Ureter (tissue), 1 donor: ENCODE measurements at regions not wholly inside any gene's neighbourhood (a gene's known extent, or its start where the extent isn't known, plus 50 kb on each side); places are given as distances from the start of the nearest gene placed in this dataset.

ENCODE experiments used
- DNase-seq: peaks from one replicate; pipeline ENCODE4 v3.0.0-alpha.2; 2020; ENCODE audit warnings: low spot score
- donor health status: DM: yes; HTN: yes; CAD: no.

DNA sequence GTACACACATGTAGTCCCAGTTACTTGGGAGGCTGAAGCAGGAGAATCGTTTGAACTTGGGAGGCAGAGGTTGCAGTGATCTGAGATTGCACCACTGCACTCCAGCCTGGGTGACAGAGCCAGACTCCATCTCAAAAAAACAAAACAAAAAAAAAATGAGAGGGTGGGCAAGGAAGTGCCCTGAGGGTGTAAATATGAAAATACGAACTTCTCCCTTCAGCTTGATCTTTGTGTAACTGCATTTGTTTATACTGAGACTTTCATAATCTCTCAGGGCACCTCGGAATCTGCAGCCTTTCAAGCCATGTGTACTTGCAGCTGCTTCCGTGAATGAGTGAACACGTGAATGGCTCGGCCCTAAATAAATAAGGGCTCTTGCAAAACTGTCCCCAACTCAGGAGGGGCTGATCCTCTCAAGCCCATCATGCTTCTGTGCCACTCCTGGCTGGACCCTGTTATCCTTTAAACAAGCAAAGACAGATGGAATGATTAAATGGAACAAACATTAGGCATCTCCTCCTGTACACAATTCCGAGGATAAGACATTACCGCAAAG lies 96.8 kb downstream of the BOD1L2 start:
- no peak for DNase-seq

DNA sequence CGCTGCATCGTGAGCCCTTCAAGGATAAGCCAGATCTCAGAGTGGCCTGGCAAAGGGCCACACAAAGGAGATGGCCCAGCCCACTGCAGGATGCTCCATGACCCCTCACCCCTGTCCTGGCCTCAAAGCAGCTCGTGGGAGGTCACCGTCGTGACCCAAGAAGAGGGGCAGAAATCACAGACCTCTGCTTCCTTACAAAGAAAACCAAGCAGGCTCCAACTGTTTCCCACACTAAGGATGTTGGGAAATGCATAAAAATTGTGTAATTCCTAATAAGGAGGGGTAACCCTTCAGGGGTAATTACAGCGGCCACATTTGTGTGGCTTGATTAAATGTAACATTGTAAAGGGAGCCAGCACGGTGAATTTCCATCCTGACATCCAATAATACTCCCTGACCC lies 102.3 kb downstream of the BOD1L2 start:
- no peak for DNase-seq

DNA sequence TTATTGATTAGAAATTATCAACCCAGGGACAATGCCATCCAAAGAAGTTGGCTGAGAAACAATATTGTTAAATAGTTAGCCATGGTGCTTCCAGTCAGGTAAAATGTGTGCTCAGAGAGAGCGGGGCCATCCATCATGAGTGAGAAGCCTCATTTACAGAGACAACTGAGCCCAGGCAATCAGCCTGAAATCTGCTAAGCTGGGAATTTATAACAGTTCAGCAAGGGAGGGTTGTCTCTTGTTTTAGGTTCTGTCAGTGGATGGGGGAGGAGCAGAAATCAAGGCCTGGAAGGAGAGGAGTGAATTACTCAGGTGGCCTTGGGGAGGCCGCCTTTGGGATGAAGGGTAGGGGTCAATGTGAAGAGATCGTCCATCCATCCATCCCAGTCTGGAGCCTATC lies 102.5 kb upstream of the ST8SIA3 start:
- no peak for DNase-seq

DNA sequence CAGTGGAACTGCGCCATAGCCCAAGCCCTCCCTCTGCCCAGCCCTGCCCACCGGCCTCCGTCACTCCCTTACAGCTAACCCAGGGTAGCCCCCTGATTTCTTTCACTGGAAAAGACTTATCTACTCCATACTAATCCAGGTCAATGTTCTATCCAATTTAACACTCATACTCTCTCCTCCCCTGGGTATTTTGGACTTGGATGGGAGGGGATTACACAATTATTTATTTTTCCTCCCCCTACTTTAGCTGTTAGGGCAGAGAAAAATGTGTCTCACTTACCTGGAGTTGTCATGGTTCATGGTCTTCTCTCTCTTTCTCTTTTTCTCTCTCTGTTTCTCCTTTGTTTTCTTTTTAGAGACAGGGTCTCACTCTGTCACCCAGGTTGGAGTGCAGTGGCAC lies 100.6 kb upstream of the ST8SIA3 start:
- DNase-seq, result no peak

DNA sequence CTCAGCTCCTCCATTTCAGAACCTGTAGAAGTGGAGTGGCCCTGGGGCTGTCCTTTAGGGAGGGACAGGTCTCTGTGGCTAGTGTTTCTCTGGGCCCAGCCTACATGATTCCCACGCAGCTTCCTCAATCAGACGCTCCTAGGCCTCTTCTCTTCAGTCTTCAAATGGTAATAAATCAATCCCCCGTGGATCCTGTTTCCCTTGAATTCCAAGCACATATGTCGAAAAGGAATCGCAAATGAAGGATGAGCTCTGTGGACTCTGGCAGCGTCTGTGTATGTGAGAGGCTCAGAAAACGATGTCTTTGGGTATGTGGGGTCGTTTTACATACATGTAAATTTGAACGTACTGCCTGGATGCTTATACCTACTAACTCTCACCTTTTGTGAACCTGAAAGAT lies 98.5 kb upstream of the ST8SIA3 start:
- no peak for DNase-seq

DNA sequence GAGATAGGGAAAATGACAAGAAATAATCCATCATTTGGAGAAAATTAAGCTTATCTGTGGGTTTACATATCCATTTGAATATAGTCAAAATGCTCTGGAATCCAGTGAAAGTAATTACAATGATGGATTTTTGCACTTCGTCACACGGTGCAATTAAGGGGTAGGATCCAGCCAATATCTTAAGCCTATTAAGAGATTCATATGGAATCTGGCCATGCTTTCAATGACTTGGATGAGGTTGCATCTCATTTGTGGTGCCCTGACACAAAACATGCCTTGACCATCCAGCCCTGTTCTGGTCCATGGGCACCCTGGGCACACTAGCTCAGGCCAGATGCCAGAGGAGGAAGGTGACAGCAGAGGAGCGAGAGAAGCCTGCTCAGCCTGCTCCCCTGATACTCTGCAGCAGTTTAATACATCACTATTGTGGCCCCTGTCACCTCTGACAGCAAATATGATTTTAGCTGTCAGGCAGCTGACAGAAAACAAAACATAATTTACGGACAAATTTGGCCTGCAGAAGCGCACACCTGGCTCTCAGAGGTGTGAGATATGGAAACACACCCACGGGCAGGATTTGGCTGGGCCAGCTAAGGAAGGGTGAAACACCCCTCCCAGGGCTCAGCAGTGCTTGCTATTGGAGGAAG lies 94.1 kb upstream of the ST8SIA3 start:
- DNase-seq, result no peak

DNA sequence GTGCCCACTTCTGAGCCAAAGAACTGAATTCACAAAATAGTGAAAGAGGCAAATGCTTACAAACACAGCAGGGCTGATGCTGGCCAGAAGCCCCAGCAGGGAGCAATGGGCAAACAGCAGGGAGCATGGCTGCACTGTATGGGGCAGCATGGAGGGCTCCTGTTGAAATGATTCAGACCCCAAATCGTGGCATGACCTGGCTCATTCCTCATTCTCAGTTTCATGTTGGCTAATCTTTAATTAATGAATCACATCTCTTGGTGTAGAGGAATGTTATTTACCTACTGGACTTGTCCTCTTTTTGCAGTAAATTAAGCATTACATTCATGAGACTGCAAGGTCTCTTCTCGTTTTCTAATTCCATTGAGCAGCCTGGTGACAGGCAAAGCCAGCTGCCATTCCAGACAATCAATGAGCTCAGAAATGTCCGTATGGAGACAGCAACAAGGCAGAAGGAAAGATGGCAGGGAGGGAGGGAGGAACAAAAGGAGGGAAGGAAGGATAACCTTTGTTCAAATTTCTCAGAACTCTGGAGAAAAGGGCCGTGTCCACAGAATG lies 84.9 kb upstream of the ST8SIA3 start:
- no peak for DNase-seq

DNA sequence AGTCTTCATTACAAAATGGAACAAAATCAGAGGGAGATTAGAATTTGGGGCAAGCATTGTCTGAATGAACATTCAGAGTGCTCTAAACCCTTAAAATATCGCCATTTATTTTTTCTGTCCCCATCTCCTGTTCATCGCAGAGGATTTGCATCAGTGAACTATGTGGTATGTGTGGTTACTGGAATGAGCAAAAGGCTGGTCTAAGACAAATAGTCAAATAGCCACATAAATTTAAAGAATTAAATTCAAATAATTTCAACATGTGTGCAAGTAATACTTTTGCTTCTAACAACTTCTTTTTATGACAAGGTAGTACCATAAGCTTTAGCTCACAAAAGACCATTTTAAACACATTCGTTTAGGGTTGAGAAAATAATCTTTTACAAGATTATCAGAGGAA lies 82.6 kb upstream of the ST8SIA3 start:
- no peak for DNase-seq

DNA sequence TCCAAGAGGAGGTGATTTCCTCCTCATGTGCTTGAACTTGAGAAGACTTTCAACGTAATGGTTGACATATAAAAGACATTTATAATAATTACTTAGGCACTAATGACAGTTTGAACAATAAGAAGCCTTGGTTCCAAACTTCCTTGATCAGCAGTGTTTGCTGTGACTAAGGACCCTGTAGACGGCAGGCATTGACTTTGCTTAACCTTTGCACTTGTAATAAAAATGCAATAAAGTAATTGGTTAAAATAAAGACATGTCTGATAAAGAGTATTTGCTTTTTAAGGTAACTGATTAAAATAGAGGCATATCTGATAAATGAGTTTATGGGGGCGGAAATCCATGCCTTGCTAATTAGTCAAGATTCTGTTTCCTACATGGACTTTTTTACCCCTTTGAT lies 82.2 kb upstream of the ST8SIA3 start:
- DNase-seq, result no peak

DNA sequence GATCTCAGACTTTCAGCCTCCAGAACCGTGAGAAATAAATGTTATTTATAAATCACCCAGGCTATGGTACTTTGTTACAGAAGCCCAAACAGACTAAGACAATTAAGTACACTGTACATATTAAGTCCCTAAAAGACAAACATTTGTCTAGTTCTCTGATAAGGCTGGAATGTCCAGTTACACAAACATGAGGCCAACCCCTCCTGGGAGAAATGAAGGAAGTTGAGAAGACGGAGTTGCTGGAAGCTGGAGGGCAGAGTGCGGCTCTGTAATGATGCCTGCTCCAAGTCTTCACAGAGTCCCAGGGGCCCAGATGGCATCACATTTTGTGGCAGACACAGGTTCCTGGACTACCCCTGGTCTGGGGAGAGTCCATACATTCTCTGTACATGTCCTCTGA lies 79.2 kb upstream of the ST8SIA3 start:
- no peak for DNase-seq

DNA sequence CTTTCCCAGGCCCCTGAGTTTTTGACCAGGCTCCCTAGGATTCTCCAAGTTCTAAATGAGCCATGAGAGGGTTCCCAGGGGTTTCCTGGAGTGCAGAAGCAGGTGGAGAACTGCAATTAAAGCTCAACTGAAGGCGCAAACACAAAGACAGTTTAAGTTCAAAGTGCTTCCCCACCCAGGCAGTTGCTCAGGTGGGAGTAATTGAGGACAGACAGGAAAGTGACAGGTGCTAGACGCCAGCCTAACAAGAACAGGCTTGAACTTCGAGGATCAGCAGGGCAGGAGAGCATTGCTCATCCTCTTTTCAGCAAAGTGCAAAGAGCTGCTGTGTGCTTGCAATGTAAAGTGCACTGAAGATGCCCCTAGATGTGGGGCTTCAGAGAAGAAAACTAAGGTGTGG lies 77.2 kb upstream of the ST8SIA3 start:
- DNase-seq, result no peak

DNA sequence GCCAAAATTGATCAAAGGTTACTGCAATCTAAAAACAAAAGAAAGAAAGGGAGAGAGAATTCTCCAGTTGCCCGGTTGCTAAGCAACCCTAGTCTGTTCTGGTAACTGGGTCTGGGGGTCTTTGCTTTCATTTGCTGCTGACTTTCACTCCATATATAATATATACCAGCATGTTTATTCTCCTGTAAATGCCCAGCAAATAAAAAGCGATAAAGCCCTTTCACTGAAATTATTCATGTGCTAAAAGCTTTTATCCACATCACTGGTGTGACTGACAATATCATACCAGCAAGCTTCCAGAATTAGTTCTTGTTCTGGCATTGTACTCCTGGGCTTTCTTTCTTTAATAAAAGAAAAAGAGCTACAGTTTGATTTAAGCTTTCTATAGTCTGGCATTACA lies 75.5 kb upstream of the ST8SIA3 start:
- no peak for DNase-seq

DNA sequence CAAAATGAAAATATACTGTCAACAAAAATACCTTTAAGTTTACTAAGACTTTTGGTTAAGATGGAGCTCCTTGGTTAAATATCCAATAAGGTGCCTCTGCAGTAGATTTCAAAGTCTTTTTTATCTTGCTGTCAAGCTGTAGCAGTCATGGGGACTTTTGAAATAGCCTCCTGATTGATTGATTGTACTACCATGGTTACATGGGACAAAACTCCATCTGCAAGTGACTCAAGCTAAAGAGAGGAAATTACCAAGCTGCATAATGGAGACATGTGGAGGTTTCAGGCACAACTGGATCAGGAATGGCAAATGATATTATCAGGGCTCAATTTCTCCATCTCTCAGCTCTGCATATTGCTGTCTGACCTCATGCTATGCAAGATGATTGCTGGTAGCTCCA lies 73.4 kb upstream of the ST8SIA3 start:
- no peak for DNase-seq

DNA sequence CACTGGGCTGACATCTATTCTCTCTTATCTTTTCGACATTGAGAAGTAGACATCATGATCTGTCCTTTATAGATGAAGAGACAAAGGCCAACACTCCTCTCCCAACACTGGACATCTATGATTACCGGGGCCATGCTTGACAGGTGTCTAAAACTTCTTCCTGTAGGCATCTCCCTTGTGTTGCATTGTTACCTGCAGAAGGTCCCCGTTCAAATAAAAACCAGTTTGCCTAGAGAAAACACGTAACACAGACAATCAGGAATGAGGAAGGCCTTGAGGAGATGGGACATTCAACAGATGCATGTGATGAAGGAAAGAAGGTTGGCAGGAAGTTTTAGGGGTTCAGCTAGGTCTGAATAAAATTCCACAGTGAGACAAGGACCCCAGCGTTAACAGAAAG lies 70.8 kb upstream of the ST8SIA3 start:
- DNase-seq, result no peak

DNA sequence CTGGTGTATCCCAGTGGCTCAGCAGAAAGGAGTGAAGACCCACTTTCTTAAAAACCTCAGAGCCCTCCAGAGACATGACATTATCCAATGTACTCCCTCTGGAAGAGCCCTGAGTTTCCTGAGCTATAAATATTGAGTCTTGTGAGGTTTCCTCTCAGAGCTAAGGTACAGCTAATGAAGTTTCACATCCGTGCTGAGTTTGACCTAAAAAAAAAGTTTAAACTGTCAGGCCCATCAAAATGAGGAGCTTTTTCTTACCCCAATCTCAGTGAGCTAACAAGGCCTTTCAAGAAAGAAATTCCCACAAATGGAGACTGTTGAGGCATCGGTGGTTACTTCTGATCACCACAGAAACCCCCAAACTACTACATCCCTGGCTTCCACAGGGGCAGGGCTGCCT lies 65.4 kb upstream of the ST8SIA3 start:
- DNase-seq, result no peak

DNA sequence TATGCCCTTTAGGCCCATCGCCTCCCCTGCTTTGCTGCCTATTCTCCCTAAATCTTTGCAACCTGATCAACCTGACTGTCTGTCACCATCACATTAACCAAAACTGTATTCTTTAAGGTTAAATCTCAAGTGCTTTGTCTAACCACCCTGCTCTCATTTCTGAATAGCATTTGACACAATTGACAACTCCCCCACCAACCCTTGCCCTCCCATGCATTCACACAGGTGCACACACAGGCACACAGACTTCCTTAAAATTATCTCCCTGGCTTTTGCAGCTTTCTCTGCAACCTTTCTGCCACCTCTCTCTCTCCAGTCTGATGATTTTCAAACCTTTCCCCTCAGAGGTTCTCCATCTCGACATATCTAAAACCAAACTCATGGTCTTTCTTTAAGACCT lies 64.6 kb upstream of the ST8SIA3 start:
- DNase-seq, result no peak

DNA sequence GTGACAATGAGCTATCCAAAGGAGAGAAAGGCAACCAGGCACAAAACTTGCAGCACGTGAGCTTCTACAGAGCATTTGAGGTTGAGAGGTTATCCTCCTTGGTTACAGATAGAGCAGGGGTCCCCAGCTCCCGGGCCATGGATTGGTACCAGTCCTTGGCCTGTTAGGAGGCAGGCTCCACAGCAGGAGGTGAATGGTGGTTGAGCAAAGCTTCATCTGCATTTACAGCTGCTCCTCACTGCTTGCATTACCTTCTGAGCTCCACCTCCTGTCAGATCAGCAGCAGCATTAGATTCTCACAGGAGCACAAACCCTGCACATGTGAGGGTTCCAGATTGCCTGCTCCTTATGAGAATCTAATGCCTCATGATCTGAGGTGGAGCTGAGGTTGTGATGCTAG lies 57.8 kb upstream of the ST8SIA3 start:
- no peak for DNase-seq

DNA sequence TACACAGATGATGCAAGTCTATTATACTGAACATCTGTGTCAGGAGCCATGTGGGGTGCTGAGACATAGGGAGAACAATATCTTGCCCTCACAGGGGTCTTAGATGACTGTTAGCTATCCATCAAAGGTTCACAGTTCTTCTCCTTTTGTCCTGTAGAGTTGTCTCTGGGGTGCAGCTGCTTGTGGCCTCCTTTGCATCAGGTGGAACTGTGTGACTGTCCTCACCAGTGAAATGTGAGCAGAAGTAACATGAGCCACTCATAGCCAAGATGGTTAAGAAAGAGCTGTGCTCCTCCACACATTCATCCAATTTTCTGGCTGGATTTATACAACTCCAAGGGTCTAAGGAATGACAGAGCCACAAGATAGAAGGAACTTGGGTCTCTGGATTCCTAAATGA lies 56.0 kb upstream of the ST8SIA3 start:
- DNase-seq, result no peak

DNA sequence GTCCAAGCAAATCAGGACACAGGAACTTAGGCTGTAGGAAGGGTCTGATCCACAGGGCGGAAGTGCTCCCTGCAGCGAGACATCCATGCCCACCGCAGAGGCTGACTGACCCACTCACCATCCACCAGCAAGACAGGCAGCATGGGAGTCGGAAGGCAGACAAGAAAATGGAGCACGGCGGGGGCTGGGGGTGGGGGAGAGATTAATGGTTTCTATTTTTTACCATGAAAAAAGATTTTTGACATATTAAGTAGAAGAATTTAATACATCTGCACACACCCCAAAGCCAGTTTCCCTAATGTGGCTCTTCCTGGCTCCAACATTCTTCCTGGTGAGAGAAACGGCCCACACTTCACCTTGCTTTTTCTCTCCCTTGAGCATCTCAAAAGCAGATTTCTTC lies 55.1 kb upstream of the ST8SIA3 start:
- DNase-seq, result no peak

DNA sequence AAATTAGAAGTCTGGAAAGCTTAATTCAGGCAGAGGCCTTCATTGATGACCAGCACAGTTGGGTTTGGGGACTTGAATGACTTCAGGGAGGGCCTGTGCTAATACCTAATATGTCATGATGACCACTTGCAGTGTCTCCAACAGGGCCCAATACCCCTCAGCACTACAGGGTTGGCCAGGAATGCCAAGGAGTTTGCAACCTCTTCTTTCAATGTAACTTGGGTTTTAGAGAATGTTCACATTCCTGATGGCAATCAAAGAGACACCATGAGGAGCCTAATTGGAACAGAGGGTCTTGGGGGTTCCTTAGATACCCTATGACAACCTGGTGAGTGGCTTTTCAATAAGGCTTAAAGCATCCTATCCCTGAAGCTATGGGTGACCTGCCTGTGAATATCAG lies 52.4 kb upstream of the ST8SIA3 start:
- DNase-seq, result no peak

DNA sequence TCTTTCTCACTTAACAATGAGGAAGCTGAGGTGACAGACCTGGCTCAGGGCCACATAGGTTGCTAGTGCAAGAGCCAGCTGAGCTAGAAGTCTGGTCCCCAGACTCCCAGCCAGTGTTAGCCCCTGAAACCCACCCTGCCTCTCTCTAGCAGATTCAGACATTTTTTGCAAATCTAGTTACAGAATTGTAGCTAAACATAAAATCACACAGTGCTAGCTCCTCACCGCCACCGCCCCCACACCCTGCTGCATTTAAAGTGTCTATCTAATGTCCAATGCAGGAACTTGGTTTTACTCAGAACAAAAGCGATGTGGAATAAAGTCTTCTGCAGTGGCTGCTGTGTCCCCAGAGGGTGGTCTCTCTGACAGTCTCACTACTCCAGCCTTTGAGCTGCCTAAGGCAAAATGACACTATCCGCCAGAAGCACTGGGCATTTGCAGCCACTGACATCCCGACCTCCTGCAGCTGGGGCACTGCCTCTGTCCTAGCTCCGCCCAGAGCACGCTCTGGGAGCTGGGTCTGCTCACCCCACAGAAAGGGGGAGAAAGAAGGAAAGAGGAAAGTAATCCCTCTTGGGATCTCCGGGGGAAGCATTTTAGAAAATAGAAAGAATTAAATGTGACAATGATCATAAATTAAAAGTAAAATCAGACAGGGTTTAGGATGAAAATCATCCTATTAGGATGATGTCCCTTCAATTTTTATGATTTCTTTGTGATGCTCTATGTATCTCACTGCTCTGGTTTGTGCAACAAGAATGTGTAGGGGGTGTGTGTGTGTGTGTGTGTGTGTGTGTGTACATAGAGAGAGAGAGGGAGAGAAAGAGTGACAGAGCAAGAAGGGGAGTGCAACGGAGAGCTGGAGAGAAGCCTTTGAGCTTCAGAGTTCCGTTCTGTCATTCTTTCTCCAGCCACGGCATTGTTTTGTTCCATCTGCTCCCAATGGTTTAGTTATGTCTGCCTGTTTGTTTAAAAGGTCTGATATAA lies 50.5 kb upstream of the ST8SIA3 start:
- no peak for DNase-seq
